A204.1 (cell line): ENCODE measurements at regions not wholly inside any gene's neighbourhood (a gene's known extent, or its start where the extent isn't known, plus 50 kb on each side); places are given as distances from the start of the nearest gene placed in this dataset.
"Not testable (repeated sequence)": the region's sequence is repeated elsewhere in the genome, so short reads cannot be mapped to it uniquely, and the experiment has no call there.

Experiments
- FAIRE-seq: peaks from 2 replicates; lab custom pipeline; 2012; peaks lifted over from hg19 to GRCh38; lab: Jason Lieb, UNC

GRCh38 chr5:88666761-88667495 is 216.1 kb downstream of the MEF2C start:
- no peak for FAIRE-seq

GRCh38 chr5:88665750-88666215 is 217.2 kb downstream of the MEF2C start:
- no peak for FAIRE-seq

GRCh38 chr5:88664645-88665044 is 218.3 kb downstream of the MEF2C start:
- no peak for FAIRE-seq

- no peak for FAIRE-seq
These were observed 219.2 kb downstream of the MEF2C start for GRCh38 chr5:88663793-88664216.

- FAIRE-seq = no peak
These were observed 220.1 kb downstream of the MEF2C start for GRCh38 chr5:88662846-88663245.

- no peak for FAIRE-seq
These were observed 221.2 kb downstream of the MEF2C start for GRCh38 chr5:88661806-88662207.

- no peak for FAIRE-seq
These were observed 221.8 kb downstream of the MEF2C start for GRCh38 chr5:88660947-88661805.

GRCh38 chr5:88660264-88660946 is 222.6 kb downstream of the MEF2C start:
- FAIRE-seq = no peak

GRCh38 chr5:88659529-88660263 is 223.3 kb downstream of the MEF2C start:
- FAIRE-seq = no peak

GRCh38 chr5:88658886-88659285 is 224.1 kb downstream of the MEF2C start:
- FAIRE-seq = no peak

GRCh38 chr5:88657906-88658775 is 224.8 kb downstream of the MEF2C start:
- FAIRE-seq = no peak

GRCh38 chr5:88657136-88657535 is 225.8 kb downstream of the MEF2C start:
- FAIRE-seq = no peak

GRCh38 chr5:88656221-88656950 is 226.6 kb downstream of the MEF2C start:
- FAIRE-seq = no peak

- no peak for FAIRE-seq
These were observed 229.5 kb downstream of the MEF2C start for GRCh38 chr5:88653471-88653870.

GRCh38 chr5:88647901-88648300 is 235.1 kb downstream of the MEF2C start:
- no peak for FAIRE-seq

GRCh38 chr5:88646866-88647265 is 236.1 kb downstream of the MEF2C start:
- no peak for FAIRE-seq

GRCh38 chr5:88644676-88645075 is 238.3 kb downstream of the MEF2C start:
- FAIRE-seq = peak; percentile 14

GRCh38 chr5:88643315-88643714 is 239.7 kb downstream of the MEF2C start:
- peak; percentile 9 for FAIRE-seq

- no peak for FAIRE-seq
These were observed 249.0 kb downstream of the MEF2C start for GRCh38 chr5:88634014-88634413.

GRCh38 chr5:88622890-88623289 is 260.1 kb downstream of the MEF2C start:
- not testable (repeated sequence) for FAIRE-seq
